Ureter (tissue), 1 donor: ENCODE measurements at regions not wholly inside any gene's neighbourhood (a gene's known extent, or its start where the extent isn't known, plus 50 kb on each side); places are given as distances from the start of the nearest gene placed in this dataset.

Source experiments
- DNase-seq: peaks from one replicate; pipeline ENCODE4 v3.0.0-alpha.2; 2020; ENCODE audit warnings: low spot score
- donor health status: DM: yes; HTN: yes; CAD: no.

DNA sequence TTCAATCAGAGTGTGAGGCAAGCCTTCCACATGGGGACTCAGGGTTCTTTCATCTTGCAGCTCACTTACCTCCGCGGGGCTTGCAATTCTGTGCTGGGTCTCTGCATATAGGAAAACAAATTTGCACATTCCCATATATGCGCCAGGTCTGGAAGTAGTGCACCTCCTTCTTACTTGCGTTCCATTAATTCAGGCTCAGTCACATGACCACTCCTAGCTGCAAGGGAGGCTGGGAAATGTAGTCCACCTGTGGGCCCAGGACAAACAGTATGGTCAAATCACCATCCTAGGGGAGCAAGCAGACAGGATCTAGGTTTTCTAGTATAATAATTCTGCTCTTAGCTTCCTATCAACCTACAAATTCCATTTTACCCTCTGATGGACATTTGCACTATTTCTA is 160.4 kb downstream of the AACS start:
- DNase-seq = no peak

DNA sequence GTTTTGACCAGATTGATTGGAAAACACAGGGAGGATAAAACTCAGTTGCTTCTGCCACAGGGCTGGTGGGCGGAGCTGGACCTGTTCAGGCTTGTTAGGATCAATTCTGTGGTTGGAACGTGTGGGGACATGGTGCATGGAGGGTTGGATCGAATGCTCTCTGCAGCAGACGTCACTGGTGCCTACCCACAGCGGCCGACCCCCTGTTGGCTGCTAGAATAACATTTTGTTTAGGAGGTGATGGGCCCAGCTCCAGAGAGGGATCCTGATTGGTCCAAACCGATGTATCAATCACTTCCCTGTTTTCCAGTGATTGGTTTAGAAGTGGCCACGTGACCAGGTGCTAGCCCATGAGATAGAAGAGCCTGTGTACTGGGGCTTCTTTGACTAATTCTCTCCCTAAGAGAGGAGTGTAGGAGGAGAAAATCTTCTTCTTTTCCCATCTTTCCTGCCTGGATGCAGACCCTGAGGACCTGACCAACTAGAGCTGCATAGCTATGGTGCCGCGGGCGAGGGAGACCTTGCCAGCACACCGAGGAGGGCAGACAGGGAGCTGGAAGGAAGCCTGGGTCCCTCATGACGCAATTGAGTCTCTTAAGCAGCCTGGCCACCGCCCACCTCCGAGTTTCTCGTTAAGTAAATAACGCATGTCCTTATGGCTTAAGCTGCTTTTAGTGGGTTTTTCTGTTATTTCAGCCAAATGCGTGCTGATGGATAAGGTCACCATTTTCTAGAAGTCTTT is 163.5 kb downstream of the AACS start:
- DNase-seq = no peak

DNA sequence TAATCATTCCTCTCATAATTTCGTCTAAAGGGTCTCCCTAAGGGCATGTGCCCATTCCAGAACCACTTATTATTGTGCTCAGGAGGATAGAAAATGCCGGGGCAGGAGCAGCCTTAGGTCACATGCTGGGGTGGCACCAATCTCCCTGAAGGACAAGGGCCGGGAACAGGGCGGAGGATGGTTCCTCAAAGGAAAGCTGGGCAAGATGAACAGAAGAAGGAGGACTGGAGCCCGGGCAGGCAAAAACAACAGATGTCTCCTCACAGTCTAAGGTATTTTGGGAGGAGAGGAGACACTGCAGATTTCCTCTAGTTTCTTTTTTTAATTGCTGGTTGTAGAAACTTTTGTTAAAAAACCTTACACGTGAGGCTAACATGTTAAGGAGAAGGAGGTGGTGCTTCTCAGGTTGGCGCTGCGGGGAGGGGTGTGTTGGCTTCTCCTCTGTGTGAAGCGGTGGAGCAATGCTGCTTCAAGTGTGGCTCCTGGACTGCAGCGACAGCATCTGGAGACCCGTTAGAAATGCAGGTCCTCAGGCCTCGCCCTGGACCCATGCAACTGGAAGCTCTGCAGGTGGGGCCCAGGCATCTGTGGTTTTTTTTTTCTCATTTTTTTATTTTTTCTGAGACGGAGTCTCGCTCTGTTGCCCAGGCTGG is 164.8 kb downstream of the AACS start:
- no peak for DNase-seq

DNA sequence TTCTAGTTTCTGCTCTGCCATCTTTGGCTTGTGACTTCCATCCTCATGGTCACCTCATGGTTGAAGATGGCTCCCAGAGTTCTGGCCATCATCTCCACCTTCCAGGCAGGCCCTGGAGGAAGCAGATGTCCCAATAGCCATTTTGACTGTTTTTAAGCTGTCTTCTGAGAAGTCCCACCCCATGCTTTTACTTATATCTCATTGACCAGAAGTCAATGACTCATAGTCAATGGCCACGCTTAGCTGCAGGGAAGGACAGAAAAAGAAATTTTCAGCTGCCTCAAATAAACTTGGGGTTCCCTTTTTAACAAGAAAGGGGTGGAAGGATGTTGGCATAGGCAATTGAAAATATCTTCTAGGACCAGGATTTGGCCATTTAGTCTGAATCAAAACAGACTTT is 168.1 kb downstream of the AACS start:
- no peak for DNase-seq

DNA sequence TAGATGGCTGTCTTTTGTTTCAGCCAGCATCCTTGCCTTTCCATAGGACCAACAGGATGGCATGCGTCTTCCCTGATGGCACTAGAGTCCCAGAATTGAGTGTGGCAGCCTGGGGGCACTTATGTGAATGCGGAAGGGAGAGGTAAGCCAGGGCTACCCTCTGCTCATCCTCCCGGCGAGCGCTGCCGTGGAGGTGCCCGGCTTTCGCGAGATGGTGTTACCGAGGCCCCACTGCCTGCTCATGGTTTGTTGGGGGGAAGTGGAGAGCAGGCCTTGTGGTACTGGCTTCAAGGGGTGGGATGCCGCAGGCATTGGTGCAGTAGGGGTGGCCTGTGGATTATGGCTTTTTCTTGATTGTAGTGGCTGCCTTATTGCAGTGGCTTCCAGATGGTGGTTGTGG is 174.3 kb downstream of the AACS start:
- no peak for DNase-seq

DNA sequence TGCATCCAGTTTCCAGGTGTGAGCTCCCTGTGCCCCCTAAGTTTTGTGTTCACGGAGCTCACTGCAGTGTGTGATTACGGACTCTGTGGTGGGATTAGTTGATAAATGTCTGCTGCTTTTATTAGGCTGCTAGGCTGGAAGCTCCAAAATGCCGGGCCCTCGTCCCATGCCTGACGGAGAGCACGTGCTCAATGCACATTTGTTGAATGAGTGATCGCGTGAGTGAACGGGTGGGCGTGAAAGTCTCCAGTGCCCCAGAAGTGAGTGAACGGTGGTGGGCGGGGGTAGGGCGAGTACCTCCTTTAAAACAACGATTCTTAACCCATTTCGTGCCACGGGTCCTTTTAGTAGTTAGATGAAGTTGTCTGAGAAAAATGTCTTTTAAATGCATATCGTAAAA is 175.5 kb downstream of the AACS start:
- no peak for DNase-seq

DNA sequence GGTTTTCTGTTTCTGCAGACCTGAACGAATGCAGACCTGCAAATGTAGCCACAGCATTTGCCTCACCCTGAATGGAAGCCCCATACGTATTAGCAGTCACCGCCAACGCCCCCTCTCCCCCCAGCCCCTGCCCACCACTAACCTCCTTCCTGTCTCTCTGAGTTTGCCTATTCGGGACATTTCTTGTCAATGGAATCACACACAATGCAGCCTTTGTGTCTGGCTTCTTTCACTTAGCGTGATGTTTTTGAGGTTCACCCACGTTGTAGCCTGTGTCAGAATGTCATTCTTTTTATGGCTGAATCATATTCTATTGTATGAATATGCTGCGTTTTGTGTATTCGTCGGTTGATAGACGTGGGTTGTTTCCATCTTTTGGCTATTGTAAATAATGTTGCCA is 178.6 kb downstream of the AACS start:
- DNase-seq = no peak

DNA sequence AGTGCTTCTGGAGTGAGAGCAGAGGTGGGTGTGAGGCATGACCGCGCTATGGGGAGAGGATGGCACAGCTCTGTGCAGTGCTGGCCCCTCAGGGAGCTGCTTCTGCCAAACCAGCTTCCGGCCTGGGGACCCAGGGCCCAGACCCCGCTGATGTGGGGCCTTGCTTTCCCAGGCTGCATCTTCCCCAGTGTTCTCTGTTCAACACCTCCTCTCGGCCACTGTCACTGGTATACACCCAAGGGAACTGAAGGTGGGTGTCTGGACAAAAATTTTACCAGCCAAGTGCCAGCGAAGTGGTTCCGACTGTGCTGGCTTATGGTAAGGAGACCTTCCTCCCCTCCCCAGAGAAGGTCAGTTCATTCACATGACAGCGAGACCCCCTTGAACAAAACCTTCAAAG is 179.1 kb downstream of the AACS start:
- no peak for DNase-seq

DNA sequence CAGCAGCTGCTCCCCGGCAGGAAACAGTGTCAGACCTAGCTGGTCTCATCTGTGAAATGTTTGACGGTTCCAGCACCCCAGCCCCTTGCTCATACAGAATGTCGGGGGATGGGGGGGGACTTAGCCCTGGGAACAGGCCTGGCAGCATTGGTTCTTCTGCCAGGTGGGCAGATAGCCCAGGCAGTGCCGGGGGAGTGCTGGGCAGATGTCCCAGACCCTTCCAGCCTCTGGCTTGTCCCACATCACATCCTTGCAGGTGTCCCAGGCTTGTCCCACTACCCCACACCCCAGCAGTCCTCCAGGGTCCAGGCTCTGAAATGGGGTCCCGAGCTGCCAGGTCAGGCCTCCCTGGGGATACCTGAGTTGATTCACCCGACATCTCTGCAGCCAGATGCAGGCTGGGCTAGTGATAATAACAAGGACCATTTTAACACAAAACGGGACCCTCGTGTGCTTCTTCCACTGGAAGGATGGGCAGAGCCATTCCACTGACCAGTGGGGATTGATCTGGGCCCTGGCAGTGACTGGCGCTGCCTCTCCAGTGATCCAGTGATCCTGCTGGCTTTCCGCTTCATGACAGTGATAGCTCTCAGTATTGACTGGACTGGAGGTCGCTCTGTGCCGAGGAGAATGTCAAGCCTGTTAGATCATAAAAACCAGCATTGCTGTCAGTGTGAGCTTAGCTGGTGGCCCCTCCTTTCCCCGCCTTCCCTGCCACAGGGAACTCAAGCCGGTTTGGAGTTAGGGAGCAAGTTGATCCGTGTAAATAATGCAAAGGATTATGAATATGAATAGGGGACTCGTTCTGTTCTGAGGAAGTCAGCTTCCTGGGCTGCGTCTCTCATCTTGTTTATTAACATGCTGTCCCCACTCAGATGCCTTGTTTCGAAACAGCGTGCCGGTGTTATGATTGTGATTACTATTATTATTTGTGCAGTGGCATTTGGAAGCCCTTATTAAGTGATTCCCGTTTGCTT is 180.6 kb downstream of the AACS start:
- no peak for DNase-seq

DNA sequence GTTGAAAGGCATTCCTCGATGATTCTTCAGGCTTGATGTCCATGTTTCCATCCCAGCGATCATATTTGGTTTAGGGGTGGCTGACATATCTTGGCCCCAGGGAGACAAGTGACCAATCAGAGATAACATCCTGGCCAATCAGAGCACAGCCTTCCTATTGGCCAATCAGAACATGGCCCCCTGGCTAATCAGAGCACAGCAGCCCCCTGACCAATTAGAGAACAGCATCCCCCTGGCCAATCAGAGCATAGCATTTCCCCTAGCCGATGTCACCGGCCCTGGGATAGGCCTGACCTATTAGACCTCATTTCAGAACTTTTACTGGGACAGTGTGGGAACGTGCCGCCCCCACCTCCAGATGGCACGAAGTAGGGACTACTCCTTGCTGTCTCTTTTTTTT is 182.2 kb downstream of the AACS start:
- no peak for DNase-seq

DNA sequence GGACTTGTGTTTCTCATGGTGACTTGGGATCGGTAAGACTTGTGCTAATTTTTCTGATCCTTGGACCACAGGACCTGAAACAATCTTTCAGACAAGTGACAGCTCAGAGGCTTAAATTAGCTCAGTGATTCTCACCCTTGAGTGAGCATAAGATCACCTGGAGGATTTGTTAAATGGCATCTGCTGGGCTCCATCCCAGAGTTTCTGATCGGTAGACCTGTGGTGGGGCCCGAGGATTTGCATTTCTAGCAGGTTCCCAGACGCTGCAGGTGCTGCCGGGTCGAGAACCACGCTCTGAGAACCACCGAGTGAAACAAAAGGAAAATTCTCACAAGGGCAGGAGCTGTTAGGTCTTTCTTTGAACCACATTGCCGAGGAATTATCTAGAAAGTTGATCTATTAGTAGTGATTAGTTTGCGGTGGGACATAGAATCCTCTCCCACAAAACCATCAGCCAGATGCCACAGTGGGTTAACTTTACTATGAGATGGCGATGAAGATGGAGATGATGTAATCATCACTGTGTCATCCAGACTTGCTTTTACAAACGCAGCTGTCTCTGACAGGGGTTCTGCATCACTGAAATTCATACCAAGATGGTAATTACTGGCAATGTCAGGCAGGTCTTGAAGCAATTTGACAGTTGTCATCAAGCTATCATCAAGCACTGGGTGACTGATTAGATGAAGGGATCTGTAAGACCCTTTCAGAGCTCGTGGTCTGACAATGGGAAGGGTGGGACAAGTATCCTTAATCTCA is 184.0 kb downstream of the AACS start:
- DNase-seq = no peak

DNA sequence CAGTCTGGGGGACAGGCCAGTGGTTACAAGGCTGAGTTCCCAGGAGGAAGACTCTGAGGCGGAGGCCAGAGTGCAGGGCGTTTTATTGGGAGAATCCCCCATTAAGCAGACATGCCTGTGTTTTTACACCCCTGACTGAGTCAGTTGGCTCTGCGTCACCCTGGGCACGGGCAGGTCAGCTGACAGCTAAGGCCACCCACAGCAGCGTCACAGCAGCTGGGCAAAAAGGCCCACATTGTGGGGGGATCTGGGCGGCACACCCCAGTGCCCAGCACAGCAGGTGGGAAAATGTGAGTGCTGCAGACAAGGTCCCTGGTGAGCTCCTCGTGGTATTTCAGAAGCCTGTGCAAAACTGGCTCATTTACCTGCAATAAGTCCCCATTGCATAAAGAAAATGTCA is 184.7 kb downstream of the AACS start:
- no peak for DNase-seq

DNA sequence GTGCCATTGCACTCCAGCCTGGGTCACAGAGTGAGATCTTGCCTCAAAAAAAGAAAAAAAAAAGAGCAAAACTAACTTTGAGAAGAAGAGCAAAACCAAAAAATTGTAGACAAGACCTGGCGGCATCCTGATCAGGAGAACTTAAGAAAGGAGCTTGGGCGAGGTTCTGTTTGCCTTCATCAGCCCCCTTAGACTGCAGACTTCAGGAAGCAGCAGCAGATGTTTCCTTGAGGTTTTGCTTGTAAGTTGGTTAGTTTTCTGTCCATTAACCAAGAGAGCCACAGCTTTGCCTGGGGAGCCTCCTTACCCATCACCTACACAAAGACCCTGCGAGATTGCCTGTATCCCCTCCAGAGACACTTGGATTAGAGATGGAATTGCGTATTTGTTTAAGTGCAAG is 189.0 kb downstream of the AACS start:
- no peak for DNase-seq

DNA sequence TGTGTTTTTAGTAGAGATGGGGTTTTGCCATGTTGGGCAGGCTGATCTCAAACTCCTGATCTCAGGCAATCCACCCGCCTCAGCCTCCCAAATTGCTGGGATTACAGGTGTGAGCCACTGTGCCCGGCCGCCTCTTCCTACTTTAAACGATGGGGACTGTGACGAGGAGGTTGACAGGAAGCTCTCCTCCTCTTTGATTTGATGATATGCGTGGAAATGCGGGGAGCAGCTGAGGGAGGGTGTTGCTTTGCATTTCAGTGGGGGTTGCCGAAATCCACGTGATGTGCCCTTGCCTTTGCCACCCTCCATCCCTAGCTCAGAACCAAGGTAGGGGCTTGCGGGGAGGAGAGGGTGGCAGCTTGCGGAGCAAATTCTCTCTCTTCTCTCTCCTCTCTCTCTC is 189.6 kb downstream of the AACS start:
- DNase-seq = no peak

DNA sequence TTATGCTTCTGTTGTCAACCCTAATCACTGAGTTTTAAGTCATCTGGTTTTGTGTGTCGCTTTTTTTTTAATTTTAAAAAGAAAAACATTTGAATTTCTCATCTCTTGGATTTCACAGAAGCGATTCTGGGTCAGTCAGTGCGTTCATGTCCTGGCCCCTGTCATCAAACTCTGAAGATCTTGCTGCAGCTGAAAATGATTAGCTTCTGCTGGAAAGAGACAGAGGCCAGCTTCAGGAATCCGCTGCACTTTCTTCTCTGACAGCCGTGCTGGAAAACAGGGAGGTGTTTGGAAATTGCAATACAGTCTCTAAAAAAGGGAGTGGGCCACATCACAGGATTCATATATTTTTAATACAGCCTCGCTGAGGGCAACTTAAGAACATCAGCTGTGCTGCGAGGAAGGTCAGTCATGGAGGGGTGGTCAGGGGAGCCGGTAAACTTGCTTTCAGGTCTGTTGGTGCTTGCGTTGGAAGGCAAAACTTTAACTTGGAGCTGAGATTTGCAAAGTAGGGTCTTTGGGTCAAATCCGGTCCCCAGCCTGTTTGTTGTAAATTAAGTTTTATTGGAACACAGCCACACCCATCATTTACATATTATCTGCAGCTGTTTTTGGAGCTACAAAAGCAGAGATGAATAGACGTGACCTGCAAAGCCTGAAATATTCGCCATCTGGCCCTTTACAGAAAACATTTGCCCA is 190.8 kb downstream of the AACS start:
- no peak for DNase-seq

DNA sequence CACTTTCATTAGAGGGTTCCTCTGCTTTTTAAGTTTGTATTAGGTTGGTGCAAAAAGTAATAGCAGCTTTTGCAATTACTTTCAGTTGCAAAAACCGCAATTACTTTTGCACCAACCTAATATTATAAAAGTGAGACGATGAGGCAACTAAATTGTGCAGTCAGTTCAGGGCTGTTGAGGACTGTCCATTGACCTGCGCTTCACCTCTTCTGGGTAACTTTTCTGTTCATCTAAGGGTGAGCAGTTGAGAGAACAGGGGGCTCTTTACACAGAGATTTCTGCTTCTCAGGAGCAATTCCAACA is 191.3 kb downstream of the AACS start:
- no peak for DNase-seq

DNA sequence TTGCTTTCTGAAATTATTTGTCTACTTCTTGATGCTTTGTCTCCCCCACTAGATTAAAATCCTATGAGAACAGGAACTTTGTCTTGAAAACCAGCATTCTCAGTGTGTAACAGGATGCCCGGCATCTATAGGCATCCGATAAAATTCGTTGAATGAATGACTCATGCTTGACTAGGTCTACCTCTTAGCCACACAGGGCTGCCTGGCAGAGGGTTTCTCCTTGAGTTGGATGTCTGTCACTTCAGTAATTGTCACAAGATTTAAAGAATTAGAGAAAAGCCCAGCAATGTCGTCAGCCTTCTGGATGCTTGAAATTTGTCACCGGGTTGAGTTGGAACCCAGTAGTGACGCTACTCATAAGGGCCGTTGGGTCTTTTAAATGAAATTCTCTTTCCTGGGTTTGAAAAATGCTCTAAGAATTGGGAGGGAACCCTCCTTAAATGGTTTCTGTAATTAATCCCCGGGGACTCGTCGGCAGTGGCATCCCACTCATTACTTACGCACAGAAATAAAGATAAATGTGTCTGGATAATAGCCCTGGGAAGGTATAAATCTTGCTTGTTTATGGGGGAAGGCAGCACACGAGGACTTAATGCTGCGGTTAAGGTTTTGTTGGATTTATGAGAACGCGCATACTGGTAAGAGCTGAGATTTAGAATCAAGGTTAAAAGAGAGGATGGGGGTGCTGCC is 194.1 kb downstream of the AACS start:
- no peak for DNase-seq

DNA sequence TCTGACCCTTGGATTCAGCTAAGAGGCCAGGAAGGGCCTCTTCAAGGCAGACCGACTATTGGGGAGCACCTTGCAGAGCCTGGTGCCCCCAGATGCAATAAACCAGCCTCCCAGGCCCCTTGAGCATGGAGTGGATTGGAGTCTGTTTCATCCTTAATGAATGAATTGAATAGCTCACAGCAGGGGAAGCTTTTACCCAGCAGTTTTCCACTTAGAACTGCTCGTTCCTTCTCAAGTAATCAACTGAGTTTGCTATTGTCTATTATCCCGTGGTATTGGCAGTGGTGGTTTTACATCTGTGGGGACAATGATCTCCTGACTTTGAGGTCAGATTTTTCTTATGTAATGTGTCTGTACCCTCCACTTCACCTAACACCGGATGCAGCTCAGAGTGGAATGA is 197.6 kb downstream of the AACS start:
- no peak for DNase-seq

DNA sequence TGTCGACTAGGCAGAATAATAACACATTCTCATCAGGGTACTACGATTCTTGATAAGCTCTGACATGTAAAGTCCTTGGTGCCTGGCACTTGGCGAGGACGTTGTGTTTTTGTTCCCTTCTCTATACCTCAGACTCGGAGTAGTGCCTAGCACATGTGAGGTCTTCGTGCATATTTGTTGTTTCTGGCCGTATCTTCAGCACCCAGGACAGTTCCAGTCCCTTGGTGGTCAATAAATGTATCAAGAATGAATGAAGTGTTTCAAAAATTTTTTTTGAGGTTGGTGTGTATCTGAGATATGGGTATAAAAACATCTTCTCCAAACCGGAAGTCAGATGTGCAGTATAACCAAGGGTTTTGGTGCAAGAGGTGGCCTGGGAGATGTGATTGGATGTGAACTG is 198.2 kb downstream of the AACS start:
- no peak for DNase-seq

DNA sequence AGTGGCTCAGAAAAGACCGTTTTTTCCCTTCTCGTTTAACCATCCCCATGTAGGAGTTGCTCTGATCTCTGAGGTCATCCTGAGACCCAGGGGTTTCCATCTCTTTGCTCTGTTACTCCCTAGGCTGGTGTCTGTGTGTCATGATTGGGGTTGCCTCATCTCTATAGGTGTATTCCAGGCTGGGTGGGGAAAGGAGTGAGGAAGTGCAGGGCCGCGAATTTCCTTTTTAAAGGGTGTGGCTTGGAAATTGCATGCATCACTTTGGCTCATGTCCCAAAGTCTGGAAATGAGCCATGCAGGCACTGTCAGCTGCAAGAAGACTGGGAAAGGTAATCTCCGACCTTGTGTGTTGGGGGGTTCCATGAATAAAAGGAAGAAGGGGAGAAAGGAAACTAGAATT is 201.9 kb downstream of the AACS start:
- no peak for DNase-seq

DNA sequence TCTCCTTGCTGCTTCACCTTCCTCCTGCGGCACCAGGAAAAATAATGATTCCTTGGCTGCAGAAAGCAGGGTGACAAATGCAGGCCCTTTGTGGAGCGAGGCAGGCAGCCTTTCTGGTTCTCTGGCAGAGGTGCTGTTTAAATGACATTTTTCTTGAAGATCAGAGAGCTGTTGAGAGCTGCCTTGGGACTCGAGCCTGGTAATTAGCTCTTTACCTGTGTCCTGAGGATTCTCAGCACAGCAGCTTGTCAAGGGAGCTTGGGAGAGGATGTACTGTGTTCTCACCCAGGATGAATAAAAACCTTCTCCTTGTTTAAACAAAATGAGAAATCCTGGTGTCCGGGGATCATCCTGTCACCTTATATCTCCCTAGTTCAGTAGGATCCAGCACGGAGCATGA is 204.0 kb downstream of the AACS start:
- DNase-seq = no peak
